DMS153 treated with DMSO at 0.1 percent for 48 hours (cell line): ENCODE measurements at regions not wholly inside any gene's neighbourhood (a gene's known extent, or its start where the extent isn't known, plus 50 kb on each side); places are given as distances from the start of the nearest gene placed in this dataset.
"Not testable (repeated sequence)": the region's sequence is repeated elsewhere in the genome, so short reads cannot be mapped to it uniquely, and the experiment has no call there.

ENCODE experiments used
- DNase-seq: peaks from one replicate; lab custom pipeline; 2025; ENCODE audit not compliant: unreplicated experiment; lab: John Stamatoyannopoulos, UW

GRCh38 chr3:20668411-20668810 is 482.4 kb upstream of the SGO1 start:
- DNase-seq = no peak

- no peak for DNase-seq
These were observed 480.1 kb upstream of the SGO1 start for GRCh38 chr3:20666091-20666490.

DNA sequence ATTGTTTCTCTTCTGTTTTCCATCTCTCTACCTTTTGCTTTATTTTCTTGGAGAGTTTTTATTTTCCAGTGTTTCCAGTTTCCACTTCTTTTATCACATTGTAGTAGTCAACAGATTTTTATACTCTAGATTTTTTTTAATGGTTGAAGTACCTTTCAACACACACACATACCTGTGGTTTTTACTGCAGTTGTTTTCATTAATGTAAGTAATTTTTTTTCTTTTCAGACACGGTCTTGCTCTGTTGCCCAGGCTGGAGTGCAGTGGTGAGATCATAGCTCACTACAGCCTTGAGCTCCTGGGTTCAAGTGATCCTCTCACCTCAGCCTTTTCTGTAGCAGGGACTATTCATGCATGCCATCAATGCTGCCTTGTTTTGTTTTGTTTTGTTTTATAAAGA is 472.5 kb upstream of the SGO1 start:
- no peak for DNase-seq

GRCh38 chr3:20657560-20657959 is 471.6 kb upstream of the SGO1 start:
- no peak for DNase-seq

DNA sequence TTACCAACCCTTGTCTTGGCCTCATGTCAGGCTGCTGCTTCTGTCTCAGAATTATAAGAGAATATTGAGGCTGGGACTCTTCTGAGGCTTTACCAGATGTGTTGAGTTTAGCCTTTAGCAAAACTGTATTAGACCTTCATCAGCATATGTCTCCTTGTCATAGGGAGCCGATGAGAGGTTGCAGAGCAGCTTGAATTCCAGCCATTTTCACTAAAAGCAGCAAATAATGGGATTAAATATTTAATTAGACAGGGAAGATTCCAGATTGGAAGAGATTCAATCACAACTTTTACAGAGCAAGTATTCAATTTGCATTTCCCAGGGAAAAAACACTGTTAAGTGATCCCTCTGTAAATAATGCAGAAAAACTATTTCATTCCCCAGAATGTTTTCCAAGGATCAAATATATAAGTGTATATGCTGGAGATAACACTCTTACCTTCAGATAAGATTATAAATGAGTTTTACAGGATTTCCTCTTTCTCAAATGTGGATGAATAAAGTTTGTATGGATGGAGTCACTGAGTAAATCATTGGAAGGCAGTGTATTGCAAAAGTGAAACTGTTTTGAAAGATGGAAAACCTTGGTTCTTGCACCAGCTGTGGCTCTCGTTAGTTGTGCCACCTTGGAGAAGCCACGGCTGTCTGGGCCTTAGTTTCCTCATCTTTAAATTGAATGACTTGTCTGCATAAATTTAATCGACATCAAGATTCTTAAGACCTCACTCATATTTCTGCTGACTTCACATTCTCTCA is 466.4 kb upstream of the SGO1 start:
- DNase-seq = no peak

DNA sequence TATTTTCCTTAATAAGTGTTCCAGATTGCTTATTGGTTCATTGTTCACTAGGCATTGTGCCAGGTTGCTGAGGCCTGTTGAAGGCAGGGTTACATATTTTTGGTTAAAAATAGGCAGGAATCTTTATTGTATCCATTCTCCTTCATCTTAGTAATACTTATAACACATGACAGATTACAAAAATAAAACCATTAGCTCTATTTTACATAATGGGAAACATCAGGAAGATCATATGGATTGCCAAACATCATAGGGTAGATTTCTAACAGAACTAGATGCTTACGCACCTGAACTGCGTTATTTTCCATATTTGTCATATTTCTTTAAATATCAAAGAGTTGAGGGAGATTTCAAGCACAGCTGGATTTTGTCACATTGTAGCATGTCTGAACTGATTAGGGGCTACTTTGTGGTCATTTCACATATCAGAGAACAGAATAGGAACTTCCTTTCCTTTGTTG is 462.9 kb upstream of the SGO1 start:
- DNase-seq = no peak

DNA sequence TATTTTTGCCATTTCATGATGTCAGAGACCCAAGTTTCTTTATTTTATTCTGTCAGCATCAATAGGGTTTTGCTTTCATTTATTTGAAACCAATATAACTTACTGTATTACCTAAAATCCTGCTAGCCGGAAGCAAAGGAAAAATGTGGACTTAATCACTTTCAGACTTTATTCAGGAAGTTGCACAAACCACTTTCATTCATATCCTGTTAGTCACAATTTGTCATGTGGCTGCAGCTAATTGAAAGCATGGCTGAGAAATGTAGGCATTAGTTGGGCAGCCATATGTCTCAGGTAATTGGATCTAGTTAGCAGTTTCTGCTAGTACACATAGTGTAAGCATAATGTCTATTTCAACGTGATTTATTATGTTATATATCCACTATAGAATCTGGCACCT is 462.3 kb upstream of the SGO1 start:
- DNase-seq = no peak

- DNase-seq = no peak
These were observed 460.4 kb upstream of the SGO1 start for GRCh38 chr3:20646425-20646824.

DNA sequence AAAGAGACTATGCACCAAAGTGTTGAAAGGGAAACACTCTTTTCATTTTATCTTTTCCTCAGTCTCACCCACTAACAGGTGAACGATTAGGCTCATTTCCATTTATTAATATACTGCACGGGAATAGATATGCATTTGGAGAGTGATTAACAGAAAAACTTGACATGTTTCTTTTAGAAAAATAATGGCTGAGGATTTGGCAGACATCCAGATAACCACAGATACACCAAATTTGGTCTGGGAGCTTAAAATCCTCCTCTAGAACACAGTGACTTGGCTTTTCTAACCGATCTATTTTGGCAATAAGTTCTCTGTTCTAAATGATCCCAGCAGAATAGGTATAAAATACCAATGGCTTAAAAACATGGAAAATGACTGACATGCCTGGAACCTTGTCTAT is 459.3 kb upstream of the SGO1 start:
- no peak for DNase-seq

DNA sequence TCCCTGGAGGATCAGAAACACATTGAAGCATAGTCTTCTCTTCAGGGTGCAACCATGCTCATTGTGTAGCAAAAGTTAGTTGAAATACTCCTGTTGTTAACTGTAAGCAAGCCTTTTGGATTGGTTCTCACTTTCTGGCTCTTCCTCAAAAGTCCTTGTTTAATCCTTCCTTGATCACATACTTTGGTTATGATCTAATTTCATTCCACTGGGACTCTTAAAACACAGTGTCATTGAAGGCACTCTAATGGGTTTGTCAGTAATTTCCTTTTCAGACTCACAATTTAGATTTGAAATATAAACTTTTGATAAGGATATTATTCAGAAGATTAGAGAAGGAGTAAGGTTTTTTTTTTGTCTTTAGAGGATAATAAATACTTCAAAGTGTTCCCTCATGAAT is 451.7 kb upstream of the SGO1 start:
- DNase-seq = no peak

GRCh38 chr3:20622304-20622703 is 436.3 kb upstream of the SGO1 start:
- DNase-seq = no peak

DNA sequence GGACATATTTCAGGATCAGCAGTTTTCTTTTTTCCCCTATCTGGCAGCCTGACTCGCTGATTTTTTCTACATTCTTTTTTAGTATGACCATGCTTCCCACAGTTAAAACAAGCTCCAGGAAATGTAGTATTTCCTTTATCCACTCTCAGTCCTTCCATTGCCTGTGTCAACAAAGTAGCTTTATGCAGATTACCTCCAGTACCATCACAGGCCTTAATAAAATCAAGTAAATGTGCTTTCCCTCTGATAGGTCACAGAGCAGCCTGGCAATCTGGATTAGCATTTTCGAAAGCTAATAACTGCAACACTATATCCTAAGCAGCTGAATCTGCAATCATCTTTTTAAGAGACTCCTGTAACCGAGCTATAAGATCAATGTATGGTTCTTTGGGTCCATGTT is 432.6 kb upstream of the SGO1 start:
- DNase-seq = not testable (repeated sequence)

GRCh38 chr3:20618181-20618580 is 432.2 kb upstream of the SGO1 start:
- DNase-seq = not testable (repeated sequence)

DNA sequence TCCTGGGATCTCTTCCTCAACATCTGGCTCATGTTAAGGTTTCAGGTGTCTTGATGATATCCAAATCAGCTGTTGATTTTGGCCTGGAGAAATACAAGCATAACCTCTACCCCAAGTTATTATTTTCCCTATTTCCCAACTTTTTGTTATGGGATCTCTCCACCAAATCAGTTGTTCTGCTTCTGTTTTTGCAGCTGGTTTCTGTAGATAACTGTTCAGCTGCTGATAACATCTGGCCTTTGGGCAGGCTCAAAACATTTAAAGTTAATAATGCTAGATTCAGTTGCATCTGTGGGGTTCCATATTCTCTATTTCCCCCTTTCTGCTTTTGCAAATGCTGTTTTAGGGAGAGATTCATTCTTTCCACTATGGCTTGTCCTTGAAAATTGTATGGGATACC is 430.0 kb upstream of the SGO1 start:
- DNase-seq = not testable (repeated sequence)

DNA sequence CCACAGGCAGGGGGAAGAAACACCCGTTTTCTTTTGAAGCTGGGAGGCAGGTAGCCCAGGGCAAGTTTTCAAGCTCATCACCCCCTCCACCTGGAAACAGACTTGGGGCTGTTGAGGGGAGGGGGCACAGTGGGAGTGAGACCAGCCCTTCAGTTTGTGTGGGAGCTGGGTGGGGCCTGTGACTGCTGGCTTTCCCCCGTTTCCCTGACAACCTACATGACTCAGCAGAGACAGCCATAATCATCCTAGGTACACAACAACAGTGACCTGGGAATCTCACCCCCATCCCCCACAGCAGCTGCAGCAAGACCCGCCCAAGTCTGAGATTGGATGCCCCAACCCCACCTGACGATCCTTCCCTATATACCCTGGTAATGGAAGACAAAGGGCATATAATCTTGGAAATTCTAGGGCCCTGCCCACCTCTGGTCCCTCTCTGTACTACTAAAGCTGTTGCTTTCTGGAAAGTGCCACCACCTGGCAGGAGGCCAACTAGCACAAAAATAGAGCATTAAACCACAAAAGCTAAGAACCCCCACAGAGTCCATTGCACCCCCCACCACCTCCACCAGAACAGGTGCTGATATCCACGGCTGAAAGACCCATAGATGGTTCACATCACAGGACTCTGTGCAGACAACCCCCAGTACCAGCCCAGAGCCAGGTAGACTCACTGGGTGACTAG is 422.2 kb upstream of the SGO1 start:
- no peak for DNase-seq

GRCh38 chr3:20604659-20605058 is 418.7 kb upstream of the SGO1 start:
- DNase-seq = no peak

DNA sequence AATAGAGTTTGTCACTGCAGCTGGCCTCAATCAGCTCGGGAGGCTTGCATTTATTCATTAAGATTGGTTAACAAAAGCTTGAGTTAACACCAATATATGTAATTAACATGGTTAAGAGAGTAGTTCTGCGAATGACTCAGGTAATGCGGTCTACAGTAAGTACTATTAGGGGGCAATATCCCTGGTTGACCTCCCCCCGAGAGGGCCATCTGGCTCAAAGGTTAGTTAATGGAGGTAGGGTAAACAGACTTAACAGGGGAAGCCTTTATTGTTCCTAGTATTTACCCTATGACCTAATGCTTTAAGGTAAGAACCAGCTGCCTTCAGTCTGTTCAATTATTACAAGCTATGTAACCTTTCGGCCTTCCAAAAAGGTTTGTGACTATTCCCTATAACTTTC is 403.3 kb upstream of the SGO1 start:
- DNase-seq = no peak

GRCh38 chr3:20588781-20589180 is 402.8 kb upstream of the SGO1 start:
- no peak for DNase-seq

DNA sequence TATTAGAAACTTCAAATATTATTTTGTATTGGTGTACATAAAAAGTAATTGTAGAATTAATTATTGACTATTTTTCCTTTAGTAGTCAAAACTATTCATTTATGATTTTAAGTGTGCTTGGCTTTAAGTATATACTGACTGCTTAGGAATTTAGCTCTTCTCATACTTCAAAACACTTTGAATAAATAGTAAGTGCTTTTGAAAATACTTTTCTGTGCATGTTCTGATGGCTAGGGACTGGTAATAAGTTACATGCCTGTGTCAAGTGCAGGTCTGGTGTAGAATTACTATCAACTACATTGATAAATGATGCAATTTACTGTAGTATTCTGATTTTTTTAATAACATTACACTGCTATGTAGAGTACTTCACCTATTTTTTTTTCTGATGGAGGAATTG is 397.6 kb upstream of the SGO1 start:
- DNase-seq = no peak

DNA sequence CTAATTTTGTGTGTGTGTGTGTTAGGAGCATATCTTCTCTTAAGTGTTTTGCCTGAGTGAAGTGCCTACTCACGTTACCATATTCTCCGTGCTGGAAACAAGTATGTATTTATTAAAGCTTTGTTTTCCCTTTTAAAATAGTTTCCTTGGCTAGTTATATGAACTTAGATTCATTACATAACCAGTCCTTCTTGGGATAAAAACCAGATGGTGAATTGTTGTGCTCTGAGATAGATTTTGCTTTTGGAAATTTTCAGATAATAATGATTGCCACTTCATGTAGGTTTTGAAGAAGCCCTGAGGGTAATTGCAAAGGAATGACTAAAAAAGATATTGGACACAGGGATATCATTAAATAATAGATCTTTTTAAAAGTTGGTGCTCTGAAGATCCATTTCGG is 390.2 kb upstream of the SGO1 start:
- no peak for DNase-seq

- no peak for DNase-seq
These were observed 389.1 kb upstream of the SGO1 start for GRCh38 chr3:20575146-20575545.

DNA sequence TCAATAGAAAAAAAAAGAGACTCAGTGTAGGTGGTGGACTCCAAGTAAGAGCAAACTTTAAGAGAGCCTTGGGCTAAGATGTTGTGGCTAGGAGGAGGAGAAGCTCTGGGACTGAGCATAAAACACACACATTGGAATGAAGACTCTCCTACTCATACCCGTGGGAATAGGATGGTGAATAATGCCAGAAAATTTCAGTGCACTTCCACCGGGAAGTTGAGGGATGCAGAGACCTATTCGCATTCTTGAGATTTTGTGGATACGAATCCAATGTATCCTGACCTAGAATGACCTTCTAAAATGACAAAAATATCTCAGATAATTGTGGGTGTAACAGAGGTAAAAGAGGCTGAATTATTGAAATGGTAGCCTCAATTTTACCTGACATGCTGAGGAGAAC is 388.7 kb upstream of the SGO1 start:
- DNase-seq = no peak

- no peak for DNase-seq
These were observed 387.2 kb upstream of the SGO1 start for GRCh38 chr3:20573175-20573574.
